ENCODE measurements at regions not wholly inside any gene's neighbourhood (a gene's known extent, or its start where the extent isn't known, plus 50 kb on each side); places are given as distances from the start of the nearest gene placed in this dataset.

GRCh38 chr10:121356183-121356582 lies 242.1 kb downstream of the FGFR2 start (continued):
- TF ChIP-seq REST (IDR thresholded peaks at IDR 0.05; ENCODE audit: low read depth) (no peak), MAX (IDR thresholded peaks at IDR 0.05) (no peak), EGR1 (IDR thresholded peaks at IDR 0.05; ENCODE audit: low read depth) (no peak), ZFX (IDR thresholded peaks at IDR 0.05) (no peak), FOSL1 (IDR thresholded peaks at IDR 0.05; ENCODE audit: low read depth) (no peak), POLR2AphosphoS5 (IDR thresholded peaks at IDR 0.05; ENCODE audit: low read depth, low read length) (no peak), EZH2phosphoT487 (IDR thresholded peaks at IDR 0.05; ENCODE audit: borderline replicate concordance) (no peak)

GRCh38 chr10:121357401-121357800 lies 240.8 kb downstream of the FGFR2 start:
- POLR2A ChIA-PET = no interaction called here

More at GRCh38 chr10:121357401-121357800, 240.8 kb downstream of the FGFR2 start:
- DNase-seq (ENCODE audit: low read depth, low spot score) (no peak), ATAC-seq (no peak)
- BruUV-seq (replicated peaks) = no TSS peak
- Histone ChIP-seq H3K4me3 (replicated peaks in 1 of 2; ENCODE audit: low read depth in 1 of 2, low read length in 2 of 2) (no peak overlapping the region), H3K9me3 (ENCODE audit: control insufficient read depth in 1 of 2, insufficient read depth in 1 of 2, low read depth in 1 of 2, low read length in 2 of 2) (no peaks in the 10 kb centered on the region), H4K20me1 (ENCODE audit: insufficient read depth) (no peaks in the 10 kb centered on the region), H3K36me3 (ENCODE audit: control insufficient read depth in 1 of 2, insufficient read depth in 2 of 2, low read length in 2 of 2) (no peaks in the 10 kb centered on the region), H3K79me2 (ENCODE audit: insufficient read depth, low read length) (no peaks in the 10 kb centered on the region), H3K4me1 (ENCODE audit: control insufficient read depth in 1 of 2, insufficient read depth in 2 of 2, low read length in 2 of 2) (no peaks in the 10 kb centered on the region), H3K9me2 (ENCODE audit: insufficient read depth) (no peaks in the 10 kb centered on the region), H3K9ac (ENCODE audit: low read length) (no peak overlapping the region), H2AFZ (ENCODE audit: low read depth, low read length, poor library complexity, severe bottlenecking) (no peak overlapping the region), H3K4me2 (ENCODE audit: low read length) (no peak overlapping the region), H3K27me3 (ENCODE audit: insufficient read depth, low read length) (no peaks in the 10 kb centered on the region), H3K27ac (ENCODE audit: low read depth, low read length) (no peak overlapping the region)
- CTCF ChIA-PET = no interaction called here
- no peak for TF ChIP-seq JUND (IDR thresholded peaks at IDR 0.05)
- no peak for TF ChIP-seq FOSL1 (IDR thresholded peaks at IDR 0.05; ENCODE audit: low read depth)
- TF ChIP-seq CBX3 (IDR thresholded peaks at IDR 0.05; ENCODE audit: low read depth) = no peak
- no peak for TF ChIP-seq RAD21 (IDR thresholded peaks at IDR 0.05; ENCODE audit: low read depth)
- intact Hi-C loops (cut with micrococcal nuclease) = no loop called here
- RAD21 ChIA-PET (ENCODE audit: low non-redundant PET in 1 of 2, low total read pairs in 2 of 2, uncharacterized antibody in 2 of 2, unreplicated experiment in 2 of 2) = no interaction called here
